ENCODE measurements at regions not wholly inside any gene's neighbourhood (a gene's known extent, or its start where the extent isn't known, plus 50 kb on each side); places are given as distances from the start of the nearest gene placed in this dataset.

DNA sequence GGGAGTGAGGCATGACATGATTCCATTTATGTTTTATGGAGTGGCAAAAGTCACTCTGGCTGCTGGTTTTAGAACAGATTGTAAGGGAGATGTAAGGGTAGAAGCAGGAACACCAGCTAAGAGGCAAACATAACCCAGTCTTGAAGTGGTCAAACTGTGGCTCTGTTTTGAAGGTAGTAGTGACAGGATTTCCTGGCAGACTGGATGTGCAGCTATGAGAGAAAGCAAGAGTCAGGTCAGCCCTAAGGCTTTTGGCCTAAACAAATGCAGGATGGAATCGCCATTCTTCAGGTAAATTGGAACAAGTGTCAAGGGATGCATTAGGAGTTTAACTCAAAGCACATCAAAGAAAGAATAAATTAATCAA lies 175.3 kb upstream of the AGR3 start:
- H3K79me2 ChIP-seq (ENCODE audit: insufficient read depth, low read length): no peaks in the 10 kb centered on the region
- no peak overlapping the region for H3K9ac ChIP-seq (ENCODE audit: low read length)
- H3K27ac ChIP-seq (ENCODE audit: low read depth, low read length, poor library complexity, severe bottlenecking): no peak overlapping the region
- H3K36me3 ChIP-seq (ENCODE audit: insufficient read depth, low read length): no peaks in the 10 kb centered on the region
- H3F3A ChIP-seq (ENCODE audit: insufficient read depth, low read length): no peaks in the 10 kb centered on the region
- no peaks in the 10 kb centered on the region for H3K27me3 ChIP-seq (ENCODE audit: insufficient read depth, low read length)
- no peaks in the 10 kb centered on the region for H3K9me2 ChIP-seq (ENCODE audit: low read depth, low read length)
- H3K4me3 ChIP-seq (ENCODE audit: low read depth, low read length, poor library complexity, severe bottlenecking): no peak overlapping the region
- H3K4me2 ChIP-seq (ENCODE audit: low read length): no peak overlapping the region
- no peaks in the 10 kb centered on the region for H3K4me1 ChIP-seq (ENCODE audit: insufficient read depth, low read length, severe bottlenecking)
- TF ChIP-seq EZH2 (IDR thresholded peaks at IDR 0.05; ENCODE audit: borderline replicate concordance, low read length): no peak
- no peaks in the 10 kb centered on the region for H4K20me1 ChIP-seq (ENCODE audit: insufficient read depth, low read length)
- no peaks in the 10 kb centered on the region for H3K9me3 ChIP-seq (ENCODE audit: low read length)
- H2AFZ ChIP-seq (ENCODE audit: low read length): no peak overlapping the region

GRCh38 chr7:17058568-17058967 lies 176.8 kb upstream of the AGR3 start:
- no peaks in the 10 kb centered on the region for H3K27me3 ChIP-seq (ENCODE audit: insufficient read depth, low read length)
- H3K9me3 ChIP-seq (ENCODE audit: low read length): no peaks in the 10 kb centered on the region
- H3K36me3 ChIP-seq (ENCODE audit: insufficient read depth, low read length): no peaks in the 10 kb centered on the region
- no peaks in the 10 kb centered on the region for H3K4me1 ChIP-seq (ENCODE audit: insufficient read depth, low read length, severe bottlenecking)
- no peaks in the 10 kb centered on the region for H3F3A ChIP-seq (ENCODE audit: insufficient read depth, low read length)
- no peaks in the 10 kb centered on the region for H3K79me2 ChIP-seq (ENCODE audit: insufficient read depth, low read length)
- H2AFZ ChIP-seq (ENCODE audit: low read length): no peak overlapping the region
- no peaks in the 10 kb centered on the region for H4K20me1 ChIP-seq (ENCODE audit: insufficient read depth, low read length)
- H3K9me2 ChIP-seq (ENCODE audit: low read depth, low read length): no peaks in the 10 kb centered on the region
- H3K4me3 ChIP-seq (ENCODE audit: low read depth, low read length, poor library complexity, severe bottlenecking): no peak overlapping the region
- no peak overlapping the region for H3K4me2 ChIP-seq (ENCODE audit: low read length)
- no peak overlapping the region for H3K9ac ChIP-seq (ENCODE audit: low read length)
- no peak overlapping the region for H3K27ac ChIP-seq (ENCODE audit: low read depth, low read length, poor library complexity, severe bottlenecking)
- TF ChIP-seq CTCF (IDR thresholded peaks at IDR 0.05; ENCODE audit: low read length) (no peak), EZH2 (IDR thresholded peaks at IDR 0.05; ENCODE audit: borderline replicate concordance, low read length) (no peak)

- H3F3A ChIP-seq (ENCODE audit: insufficient read depth, low read length): no peaks in the 10 kb centered on the region
- no peaks in the 10 kb centered on the region for H3K9me3 ChIP-seq (ENCODE audit: low read length)
- H3K27ac ChIP-seq (ENCODE audit: low read depth, low read length, poor library complexity, severe bottlenecking): no peak overlapping the region
- H3K27me3 ChIP-seq (ENCODE audit: insufficient read depth, low read length): no peaks in the 10 kb centered on the region
- no peak overlapping the region for H3K4me2 ChIP-seq (ENCODE audit: low read length)
- no peaks in the 10 kb centered on the region for H3K4me1 ChIP-seq (ENCODE audit: insufficient read depth, low read length, severe bottlenecking)
- TF ChIP-seq EZH2 (IDR thresholded peaks at IDR 0.05; ENCODE audit: borderline replicate concordance, low read length) (no peak), CTCF (IDR thresholded peaks at IDR 0.05; ENCODE audit: low read length) (no peak)
- H3K79me2 ChIP-seq (ENCODE audit: insufficient read depth, low read length): no peaks in the 10 kb centered on the region
- no peaks in the 10 kb centered on the region for H3K36me3 ChIP-seq (ENCODE audit: insufficient read depth, low read length)
- no peaks in the 10 kb centered on the region for H4K20me1 ChIP-seq (ENCODE audit: insufficient read depth, low read length)
- H3K9ac ChIP-seq (ENCODE audit: low read length): no peak overlapping the region
- H3K9me2 ChIP-seq (ENCODE audit: low read depth, low read length): no peaks in the 10 kb centered on the region
- H3K4me3 ChIP-seq (ENCODE audit: low read depth, low read length, poor library complexity, severe bottlenecking): no peak overlapping the region
- H2AFZ ChIP-seq (ENCODE audit: low read length): no peak overlapping the region
Measured at GRCh38 chr7:17060051-17060450, 178.3 kb upstream of the AGR3 start.

GRCh38 chr7:17061443-17061842 lies 179.7 kb upstream of the AGR3 start:
- H3K27ac ChIP-seq (ENCODE audit: low read depth, low read length, poor library complexity, severe bottlenecking): no peak overlapping the region
- no peak overlapping the region for H3K9ac ChIP-seq (ENCODE audit: low read length)
- no peak overlapping the region for H2AFZ ChIP-seq (ENCODE audit: low read length)
- no peaks in the 10 kb centered on the region for H3K79me2 ChIP-seq (ENCODE audit: insufficient read depth, low read length)
- H3K4me1 ChIP-seq (ENCODE audit: insufficient read depth, low read length, severe bottlenecking): no peaks in the 10 kb centered on the region
- no peak for TF ChIP-seq CTCF (IDR thresholded peaks at IDR 0.05; ENCODE audit: low read length)
- no peak for TF ChIP-seq EZH2 (IDR thresholded peaks at IDR 0.05; ENCODE audit: borderline replicate concordance, low read length)
- no peaks in the 10 kb centered on the region for H3K27me3 ChIP-seq (ENCODE audit: insufficient read depth, low read length)
- no peaks in the 10 kb centered on the region for H4K20me1 ChIP-seq (ENCODE audit: insufficient read depth, low read length)
- no peak overlapping the region for H3K4me3 ChIP-seq (ENCODE audit: low read depth, low read length, poor library complexity, severe bottlenecking)
- H3F3A ChIP-seq (ENCODE audit: insufficient read depth, low read length): no peaks in the 10 kb centered on the region
- H3K36me3 ChIP-seq (ENCODE audit: insufficient read depth, low read length): no peaks in the 10 kb centered on the region
- no peaks in the 10 kb centered on the region for H3K9me3 ChIP-seq (ENCODE audit: low read length)
- H3K9me2 ChIP-seq (ENCODE audit: low read depth, low read length): no peaks in the 10 kb centered on the region
- no peak overlapping the region for H3K4me2 ChIP-seq (ENCODE audit: low read length)
